K562 (cell line): ENCODE measurements at regions not wholly inside any gene's neighbourhood (a gene's known extent, or its start where the extent isn't known, plus 50 kb on each side); places are given as distances from the start of the nearest gene placed in this dataset.

Source experiments
- ATAC-seq: fragments of 200-7000 bp; cut with Tn5 transposase; 3 replicates; pipeline ENCODE4 v1.9.1; 2020; ENCODE audit warnings: moderate library complexity
- BruUV-seq: library from RNA; stranded (reverse); fragments of 400-500 nt; replicated peaks from 2 replicates; lab custom pipeline; 2021; lab: Mats Ljungman, UMichigan
- CTCF ChIA-PET: fragments of 300-600 bp; formaldehyde crosslinking; extraction: SDS; loops from one replicate; lab custom pipeline; 2021; ENCODE audit warnings: low intra/inter-chr PET ratio; lab: Yijun Ruan, JAX
- POLR2A ChIA-PET: fragments of 300-600, 350-650 bp; sonication (Branson Sonifier 250); formaldehyde crosslinking; extraction: SDS; loops from one replicate; lab custom pipeline; 2021; ENCODE audit warnings: antibody characterized with exemption, inconsistent platforms; lab: Yijun Ruan, JAX
- DNase-seq, 4 experiments: peaks; one replicate each; pipeline versions ENCODE4 v3.0.0 to v3.0.0-alpha.2; 2011 to 2018; ENCODE audit warnings: low spot score in 3 of 4, mixed read lengths in 3 of 4; ENCODE audit errors: extremely low read depth in 1 of 4
- FAIRE-seq: peaks from 2 replicates; lab custom pipeline; 2011; peaks lifted over from hg19 to GRCh38; lab: Jason Lieb, UNC
- H2AFZ ChIP-seq: 2 replicates; pipeline ENCODE4 v1.6.0; 2011; ENCODE audit warnings: low read depth, low read length, control low read depth, inconsistent platforms
- H3K27ac ChIP-seq: fragments of 200-600 bp; 3 replicates; pipeline ENCODE4 v1.8.0; 2011; ENCODE audit warnings: low read depth, mild to moderate bottlenecking, control low read depth, inconsistent platforms, low read length, moderate library complexity, mixed read lengths; ENCODE audit errors: extremely low read depth
- H3K27me3 ChIP-seq, 2 experiments: fragments of 300-600 bp in 1 of 2; 2 replicates in 1 of 2; 3 replicates in 1 of 2; pipeline versions ENCODE4 v1.6.0 to v1.8.0; 2011; ENCODE audit warnings: inconsistent platforms in 2 of 2, low read length in 2 of 2, mild to moderate bottlenecking in 1 of 2, mixed read lengths in 1 of 2, moderate library complexity in 1 of 2; ENCODE audit not compliant: control insufficient read depth in 2 of 2, insufficient read depth in 2 of 2
- H3K36me3 ChIP-seq: fragments of 300-600 bp; 3 replicates; pipeline ENCODE4 v1.8.0; 2011; ENCODE audit warnings: mild to moderate bottlenecking, low read length, inconsistent platforms; ENCODE audit not compliant: control insufficient read depth, insufficient read depth
- H3K4me1 ChIP-seq, 2 experiments: fragments of 200-600 bp in 1 of 2; replicated peaks in 1 of 2; 2 replicates in 1 of 2; 3 replicates in 1 of 2; pipeline versions ENCODE4 v1.5.1 to v1.8.0; 2011; ENCODE audit warnings: inconsistent platforms in 2 of 2, low read length in 2 of 2, mild to moderate bottlenecking in 1 of 2, mixed read lengths in 1 of 2, moderate library complexity in 1 of 2; ENCODE audit not compliant: control insufficient read depth in 2 of 2, insufficient read depth in 2 of 2
- H3K4me2 ChIP-seq: 2 replicates; pipeline ENCODE4 v1.6.1; 2011; ENCODE audit warnings: low read length, control low read depth, inconsistent platforms, mixed read lengths; ENCODE audit not compliant: insufficient read depth
- H3K4me3 ChIP-seq: fragments of 200-600 bp; sonication (generic), shearing (Covaris generic); 2 replicates; pipeline ENCODE4 v1.5.1; 2016; ENCODE audit warnings: control low read depth, inconsistent platforms
- H3K79me2 ChIP-seq: fragments of 200-600 bp; 3 replicates; pipeline ENCODE4 v1.8.0; 2011; ENCODE audit warnings: low read length, inconsistent platforms; ENCODE audit not compliant: control insufficient read depth, insufficient read depth
- H3K9ac ChIP-seq, 2 experiments: 2 replicates each; pipeline versions ENCODE4 v1.6.0 to v1.6.1; 2011; ENCODE audit warnings: low read depth in 2 of 2, low read length in 2 of 2, control low read depth in 1 of 2, inconsistent platforms in 1 of 2, mild to moderate bottlenecking in 1 of 2, mixed read lengths in 1 of 2; ENCODE audit not compliant: insufficient read depth in 1 of 2
- H3K9me1 ChIP-seq: one replicate; pipeline ENCODE4 v1.6.0; 2011; ENCODE audit warnings: inconsistent platforms, mild to moderate bottlenecking, low read length, moderate library complexity; ENCODE audit not compliant: control insufficient read depth, insufficient read depth
- H3K9me3 ChIP-seq: replicated peaks from 2 replicates; pipeline ENCODE4 v1.5.1; 2011; ENCODE audit warnings: low read depth, low read length, inconsistent platforms; ENCODE audit not compliant: control insufficient read depth, insufficient read depth
- H4K20me1 ChIP-seq: replicated peaks from 2 replicates; pipeline ENCODE4 v1.6.1; 2011; ENCODE audit warnings: low read length, inconsistent platforms, mixed read lengths; ENCODE audit not compliant: control insufficient read depth, insufficient read depth
- CHD1 ChIP-seq: fragments of 200-600 bp; sonication (generic); IDR thresholded peaks from one replicate; pipeline ENCODE4 v1.6.1; 2012; ENCODE audit warnings: mild to moderate bottlenecking, moderate library complexity, low read length, inconsistent platforms
- COPS2 ChIP-seq: fragments of 450-650 bp; conservative IDR thresholded peaks from 2 replicates; pipeline ENCODE4 v1.6.1; 2016; ENCODE audit warnings: mild to moderate bottlenecking, moderate library complexity
- E2F3 ChIP-seq: fragments of 250-450 bp; sonication (Bioruptor Pico); IDR thresholded peaks from 2 replicates; pipeline ENCODE4 v1.4.0; 2020; ENCODE audit warnings: mild to moderate bottlenecking
- EHMT2 ChIP-seq: fragments of 450-650 bp; IDR thresholded peaks from 2 replicates; pipeline ENCODE4 v1.6.1; 2018; ENCODE audit warnings: antibody characterized with exemption
- ELF2 ChIP-seq: fragments of 250-450 bp; sonication (Bioruptor Pico); IDR thresholded peaks from 2 replicates; pipeline ENCODE4 v1.5.0; 2021; ENCODE audit warnings: mild to moderate bottlenecking
- IFI16 ChIP-seq: fragments of 250-450 bp; sonication (Bioruptor Pico); IDR thresholded peaks from 2 replicates; pipeline ENCODE4 v2.1.2; 2022; ENCODE audit warnings: mild to moderate bottlenecking, inconsistent platforms
- MCM3 ChIP-seq: fragments of 450-650 bp; IDR thresholded peaks from 2 replicates; pipeline ENCODE4 v1.6.1; 2016
- NR2C1 ChIP-seq, 2 experiments: fragments of 450-650 bp; IDR thresholded peaks; 2 replicates each; pipeline ENCODE4 v1.6.1; 2017; ENCODE audit warnings: mild to moderate bottlenecking in 2 of 2, antibody characterized with exemption in 1 of 2, inconsistent platforms in 1 of 2, missing compliant biosample characterization in 1 of 2, missing genetic modification characterization in 1 of 2
- WHSC1 ChIP-seq: IDR thresholded peaks from one replicate; pipeline ENCODE4 v1.6.1; 2012; ENCODE audit warnings: low read length, control low read depth, inconsistent platforms
- ZKSCAN1 ChIP-seq: fragments of 150-350 bp; IDR thresholded peaks from 2 replicates; pipeline ENCODE4 v1.6.1; 2016; ENCODE audit warnings: low read depth, low read length
- ZKSCAN8 ChIP-seq: fragments of 200-800 bp; sonication (Bioruptor generic); IDR thresholded peaks from 2 replicates; pipeline ENCODE4 v1.6.1; 2016; ENCODE audit warnings: missing genetic modification characterization, missing compliant biosample characterization
- ZMIZ1 ChIP-seq, 2 experiments: fragments of 150-350 bp in 1 of 2; IDR thresholded peaks; 2 replicates each; pipeline ENCODE4 v1.6.1; 2012 to 2016; ENCODE audit warnings: low read depth in 2 of 2, low read length in 2 of 2, mild to moderate bottlenecking in 1 of 2, moderate library complexity in 1 of 2
- ZNF184 ChIP-seq: sonication (generic); formaldehyde crosslinking; IDR thresholded peaks from 2 replicates; pipeline ENCODE4 v1.5.0; 2020; ENCODE audit warnings: missing genetic modification reagents
- WGBS: fragments of 100-300 bp; shearing (Covaris generic); methylation state at CpG from one replicate; pipeline ENCODE4 v1.1.6; 2016; ENCODE audit warnings: low coverage, mixed read lengths; ENCODE audit not compliant: insufficient coverage; ENCODE audit errors: missing lambda C conversion rate; 5-methylcytosine and 5-hydroxymethylcytosine counted together
- in situ Hi-C: fragments of 300-500 bp; cut with MboI; formaldehyde crosslinking; loops from 4 replicates; pipeline ENCODE4 v1.15.0; 2018; ENCODE audit warnings: inconsistent platforms, mixed read lengths
- intact Hi-C: fragments of 100-400 bp; cut with micrococcal nuclease; formaldehyde crosslinking; loops from 2 replicates; pipeline ENCODE4 v1.14.2; 2022
- TF ChIP-seq, protein P1 (sequence below): fragments of 200-800 bp; sonication (Bioruptor generic); IDR thresholded peaks from 2 replicates; pipeline ENCODE4 v1.6.1; 2016; ENCODE audit warnings: missing genetic modification characterization, missing compliant biosample characterization
- TF ChIP-seq, protein P2 (sequence below), 3 experiments: fragments of 200-800 bp in 1 of 3; sonication (Bioruptor generic) in 1 of 3; sonication (generic) in 1 of 3; formaldehyde crosslinking in 1 of 3; IDR thresholded peaks; 2 replicates each; pipeline versions ENCODE4 v1.6.1 to v1.8.0; 2016 to 2022; ENCODE audit warnings: mild to moderate bottlenecking in 2 of 3, missing compliant biosample characterization in 2 of 3, missing genetic modification characterization in 2 of 3, missing genetic modification reagents in 1 of 3

GRCh38 chr9:108671794-108672193 lies 184.0 kb downstream of the ACTL7B start:
- 2% methylated on average over 4 of the region's 4 CpGs for WGBS
- BruUV-seq, result no TSS peak
- Histone ChIP-seq H3K4me2 (no peak overlapping the region), H3K36me3 (no peaks in the 10 kb centered on the region), H3K27me3 (no peaks in the 10 kb centered on the region), H3K9ac (no peak overlapping the region), H3K79me2 (no peaks in the 10 kb centered on the region), H4K20me1 (peaks cover 3% of the 10 kb centered on the region; the same call in 1 of the 2 replicates), H2AFZ (no peak overlapping the region), H3K27ac (no peak overlapping the region), H3K9me3 (no peaks in the 10 kb centered on the region), H3K4me1 (no peaks in the 10 kb centered on the region), H3K4me3 (no peak overlapping the region), H3K9me1 (no peaks in the 10 kb centered on the region)
- in situ Hi-C loops (no loop called here), intact Hi-C loops (no loop called here)
- FAIRE-seq (no peak), DNase-seq (no peak), ATAC-seq (no peak)
- ChIA-PET POLR2A (interaction anchor here (0.6 to 0.8 kb wide), 2 partner anchors 201 to 242 kb away, joined by 3 to 4 read pairs; no protein-coding TSS in a partner anchor), CTCF (no interaction called here)
- TF ChIP-seq IFI16 (CRISPR knock-in tag) (no peak), NR2C1 (IDR thresholded peaks at IDR 0.05) (no peak), NR2C1 (tag; IDR thresholded peaks at IDR 0.05) (no peak), ZKSCAN8 (no peak), COPS2 (no peak), ELF2 (CRISPR knock-in tag) (no peak), ZNF184 (no peak), ZKSCAN1 (no peak), EHMT2 (no peak), WHSC1 (no peak), ZMIZ1 (IDR thresholded peaks at IDR 0.05; ENCODE audit: low read depth in 2 of 2, low read length in 2 of 2) (no peak), MCM3 (no peak), CHD1 (no peak), E2F3 (CRISPR knock-in tag) (no peak)
- TF ChIP-seq, protein P1, sequence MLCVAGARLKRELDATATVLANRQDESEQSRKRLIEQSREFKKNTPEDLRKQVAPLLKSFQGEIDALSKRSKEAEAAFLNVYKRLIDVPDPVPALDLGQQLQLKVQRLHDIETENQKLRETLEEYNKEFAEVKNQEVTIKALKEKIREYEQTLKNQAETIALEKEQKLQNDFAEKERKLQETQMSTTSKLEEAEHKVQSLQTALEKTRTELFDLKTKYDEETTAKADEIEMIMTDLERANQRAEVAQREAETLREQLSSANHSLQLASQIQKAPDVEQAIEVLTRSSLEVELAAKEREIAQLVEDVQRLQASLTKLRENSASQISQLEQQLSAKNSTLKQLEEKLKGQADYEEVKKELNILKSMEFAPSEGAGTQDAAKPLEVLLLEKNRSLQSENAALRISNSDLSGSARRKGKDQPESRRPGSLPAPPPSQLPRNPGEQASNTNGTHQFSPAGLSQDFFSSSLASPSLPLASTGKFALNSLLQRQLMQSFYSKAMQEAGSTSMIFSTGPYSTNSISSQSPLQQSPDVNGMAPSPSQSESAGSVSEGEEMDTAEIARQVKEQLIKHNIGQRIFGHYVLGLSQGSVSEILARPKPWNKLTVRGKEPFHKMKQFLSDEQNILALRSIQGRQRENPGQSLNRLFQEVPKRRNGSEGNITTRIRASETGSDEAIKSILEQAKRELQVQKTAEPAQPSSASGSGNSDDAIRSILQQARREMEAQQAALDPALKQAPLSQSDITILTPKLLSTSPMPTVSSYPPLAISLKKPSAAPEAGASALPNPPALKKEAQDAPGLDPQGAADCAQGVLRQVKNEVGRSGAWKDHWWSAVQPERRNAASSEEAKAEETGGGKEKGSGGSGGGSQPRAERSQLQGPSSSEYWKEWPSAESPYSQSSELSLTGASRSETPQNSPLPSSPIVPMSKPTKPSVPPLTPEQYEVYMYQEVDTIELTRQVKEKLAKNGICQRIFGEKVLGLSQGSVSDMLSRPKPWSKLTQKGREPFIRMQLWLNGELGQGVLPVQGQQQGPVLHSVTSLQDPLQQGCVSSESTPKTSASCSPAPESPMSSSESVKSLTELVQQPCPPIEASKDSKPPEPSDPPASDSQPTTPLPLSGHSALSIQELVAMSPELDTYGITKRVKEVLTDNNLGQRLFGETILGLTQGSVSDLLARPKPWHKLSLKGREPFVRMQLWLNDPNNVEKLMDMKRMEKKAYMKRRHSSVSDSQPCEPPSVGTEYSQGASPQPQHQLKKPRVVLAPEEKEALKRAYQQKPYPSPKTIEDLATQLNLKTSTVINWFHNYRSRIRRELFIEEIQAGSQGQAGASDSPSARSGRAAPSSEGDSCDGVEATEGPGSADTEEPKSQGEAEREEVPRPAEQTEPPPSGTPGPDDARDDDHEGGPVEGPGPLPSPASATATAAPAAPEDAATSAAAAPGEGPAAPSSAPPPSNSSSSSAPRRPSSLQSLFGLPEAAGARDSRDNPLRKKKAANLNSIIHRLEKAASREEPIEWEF (CRISPR knock-in tag), result no peak
- TF ChIP-seq, protein P2, sequence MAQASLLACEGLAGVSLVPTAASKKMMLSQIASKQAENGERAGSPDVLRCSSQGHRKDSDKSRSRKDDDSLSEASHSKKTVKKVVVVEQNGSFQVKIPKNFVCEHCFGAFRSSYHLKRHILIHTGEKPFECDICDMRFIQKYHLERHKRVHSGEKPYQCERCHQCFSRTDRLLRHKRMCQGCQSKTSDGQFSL (CRISPR knock-in tag; IDR thresholded peaks at IDR 0.05), result no peak
- TF ChIP-seq, protein P2 (tag; IDR thresholded peaks at IDR 0.05), result no peak
